Lower leg skin (tissue), 4 donors: ENCODE measurements at regions not wholly inside any gene's neighbourhood (a gene's known extent, or its start where the extent isn't known, plus 50 kb on each side); places are given as distances from the start of the nearest gene placed in this dataset.

Experiments
- DNase-seq, 2 donors: peaks; one replicate each; pipeline ENCODE4 v3.0.0-alpha.2; 2019; ENCODE audit warnings: low spot score in 2 of 2
- H3K4me3 ChIP-seq: fragments of 200-600 bp; sonication (generic); 2 replicates; pipeline ENCODE4 v1.5.1; 2017; ENCODE audit warnings: mild to moderate bottlenecking, low read depth; ENCODE audit not compliant: poor library complexity, severe bottlenecking
- POLR2A ChIP-seq, 2 donors: fragments of 450-650 bp; IDR thresholded peaks; one replicate each; pipeline ENCODE4 v1.6.1; 2016 to 2017; ENCODE audit warnings: antibody characterized with exemption in 2 of 2, mild to moderate bottlenecking in 1 of 2, moderate library complexity in 1 of 2
- WGBS, 2 donors: methylation state at CpG; one replicate each; pipeline ENCODE4 v1.1.5; 2018; 5-methylcytosine and 5-hydroxymethylcytosine counted together
- intact Hi-C: fragments of 100-400 bp; cut with DNase I; formaldehyde crosslinking; loops from one replicate; pipeline ENCODE4 v1.15.0; 2023; ENCODE audit warnings: low total_unique reads
- TF ChIP-seq, protein P1 (sequence below), 3 donors: fragments of 450-650 bp; IDR thresholded peaks; one replicate each; pipeline ENCODE4 v1.5.1; 2016; ENCODE audit warnings: antibody characterized with exemption in 3 of 3, mild to moderate bottlenecking in 3 of 3, moderate library complexity in 2 of 3

DNA sequence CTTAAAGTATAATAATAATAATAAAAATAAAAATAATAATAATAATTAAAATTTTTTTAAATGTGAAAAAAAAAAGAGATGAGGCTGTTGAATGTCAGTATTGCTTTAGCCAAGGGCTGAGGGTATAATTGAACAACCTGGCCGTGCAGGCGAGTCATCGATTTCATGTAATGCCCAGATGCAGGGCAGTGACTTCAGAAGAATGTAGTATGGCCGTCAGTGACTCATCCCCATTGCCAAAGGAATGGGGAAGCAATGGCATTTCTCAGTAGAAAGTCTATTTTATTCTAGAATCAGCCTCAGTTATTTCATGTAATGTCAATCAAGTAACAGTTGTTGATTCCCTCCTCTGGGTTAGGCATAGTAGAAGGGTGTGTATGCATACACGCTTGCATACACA lies 516.4 kb downstream of the GLRX3 start:
- intact Hi-C loops, result no loop called here
- no peak overlapping the region for H3K4me3 ChIP-seq
- no peak for DNase-seq
- WGBS, 2 donors, result 94 to 96% methylated on average over 5 of the region's 5 CpGs
- TF ChIP-seq, protein P1, sequence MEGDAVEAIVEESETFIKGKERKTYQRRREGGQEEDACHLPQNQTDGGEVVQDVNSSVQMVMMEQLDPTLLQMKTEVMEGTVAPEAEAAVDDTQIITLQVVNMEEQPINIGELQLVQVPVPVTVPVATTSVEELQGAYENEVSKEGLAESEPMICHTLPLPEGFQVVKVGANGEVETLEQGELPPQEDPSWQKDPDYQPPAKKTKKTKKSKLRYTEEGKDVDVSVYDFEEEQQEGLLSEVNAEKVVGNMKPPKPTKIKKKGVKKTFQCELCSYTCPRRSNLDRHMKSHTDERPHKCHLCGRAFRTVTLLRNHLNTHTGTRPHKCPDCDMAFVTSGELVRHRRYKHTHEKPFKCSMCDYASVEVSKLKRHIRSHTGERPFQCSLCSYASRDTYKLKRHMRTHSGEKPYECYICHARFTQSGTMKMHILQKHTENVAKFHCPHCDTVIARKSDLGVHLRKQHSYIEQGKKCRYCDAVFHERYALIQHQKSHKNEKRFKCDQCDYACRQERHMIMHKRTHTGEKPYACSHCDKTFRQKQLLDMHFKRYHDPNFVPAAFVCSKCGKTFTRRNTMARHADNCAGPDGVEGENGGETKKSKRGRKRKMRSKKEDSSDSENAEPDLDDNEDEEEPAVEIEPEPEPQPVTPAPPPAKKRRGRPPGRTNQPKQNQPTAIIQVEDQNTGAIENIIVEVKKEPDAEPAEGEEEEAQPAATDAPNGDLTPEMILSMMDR (IDR thresholded peaks at IDR 0.05), result no peak
- TF ChIP-seq POLR2A (IDR thresholded peaks at IDR 0.05), result no peak

DNA sequence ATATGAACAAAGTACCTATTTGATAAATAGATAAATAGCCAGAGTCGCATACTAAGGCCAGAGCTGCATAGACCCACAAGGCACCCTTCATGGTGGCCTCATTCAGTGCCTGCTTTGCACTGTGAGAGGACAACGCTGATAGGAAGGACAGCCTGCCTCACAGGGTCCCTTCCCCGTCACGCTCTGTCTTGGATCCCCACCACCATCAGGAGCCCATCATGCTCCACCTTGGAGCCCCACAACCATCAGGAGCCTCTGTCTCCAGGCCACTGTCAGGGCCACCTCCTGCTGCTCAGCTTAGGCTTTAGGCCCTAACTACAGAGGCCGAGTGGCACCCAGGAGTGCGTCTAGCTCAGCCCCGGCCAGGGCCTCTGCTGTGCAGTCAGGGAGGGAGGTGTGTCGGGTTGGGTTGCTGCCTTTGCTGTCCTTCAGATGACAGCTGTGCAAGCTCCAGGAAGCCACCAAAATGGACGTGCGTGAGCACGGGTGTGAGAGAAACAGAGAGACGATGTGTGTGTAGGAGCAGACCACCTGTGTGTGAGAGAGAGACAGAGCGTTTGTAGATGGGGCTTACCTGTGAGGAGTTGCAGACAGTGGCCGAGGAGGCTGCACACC lies 516.9 kb downstream of the GLRX3 start:
- DNase-seq, result peak in 1 of 2 donors; percentile 75
- WGBS, 2 donors, result 86 to 93% methylated on average over 14 of the region's 14 CpGs
- H3K4me3 ChIP-seq, result no peak overlapping the region
- TF ChIP-seq POLR2A (IDR thresholded peaks at IDR 0.05), result no peak
- TF ChIP-seq, protein P1 (IDR thresholded peaks at IDR 0.05), result no peak
- intact Hi-C loops, result no loop called here

DNA sequence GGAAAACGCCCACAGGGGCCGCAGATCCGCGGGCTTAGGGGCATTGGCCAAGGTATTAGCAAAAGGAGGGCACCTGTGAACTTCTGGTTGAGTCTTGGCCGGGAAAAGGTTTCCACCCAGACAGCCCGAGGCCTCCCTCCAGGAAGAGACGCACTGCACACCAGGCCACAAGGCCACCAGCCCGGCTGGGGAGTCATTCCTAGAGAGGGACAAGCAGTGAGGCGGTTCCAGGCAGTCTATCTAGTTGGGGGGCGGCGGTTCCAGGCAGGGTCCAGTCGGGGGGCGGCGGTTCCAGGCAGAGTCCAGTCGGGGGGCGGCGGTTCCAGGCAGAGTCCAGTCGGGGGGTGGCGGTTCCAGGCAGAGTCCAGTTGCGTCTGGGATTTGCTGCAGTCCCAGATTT lies 518.5 kb downstream of the GLRX3 start:
- 83 to 90% methylated on average over 13 to 20 of the region's 20 CpGs for WGBS, 2 donors

DNA sequence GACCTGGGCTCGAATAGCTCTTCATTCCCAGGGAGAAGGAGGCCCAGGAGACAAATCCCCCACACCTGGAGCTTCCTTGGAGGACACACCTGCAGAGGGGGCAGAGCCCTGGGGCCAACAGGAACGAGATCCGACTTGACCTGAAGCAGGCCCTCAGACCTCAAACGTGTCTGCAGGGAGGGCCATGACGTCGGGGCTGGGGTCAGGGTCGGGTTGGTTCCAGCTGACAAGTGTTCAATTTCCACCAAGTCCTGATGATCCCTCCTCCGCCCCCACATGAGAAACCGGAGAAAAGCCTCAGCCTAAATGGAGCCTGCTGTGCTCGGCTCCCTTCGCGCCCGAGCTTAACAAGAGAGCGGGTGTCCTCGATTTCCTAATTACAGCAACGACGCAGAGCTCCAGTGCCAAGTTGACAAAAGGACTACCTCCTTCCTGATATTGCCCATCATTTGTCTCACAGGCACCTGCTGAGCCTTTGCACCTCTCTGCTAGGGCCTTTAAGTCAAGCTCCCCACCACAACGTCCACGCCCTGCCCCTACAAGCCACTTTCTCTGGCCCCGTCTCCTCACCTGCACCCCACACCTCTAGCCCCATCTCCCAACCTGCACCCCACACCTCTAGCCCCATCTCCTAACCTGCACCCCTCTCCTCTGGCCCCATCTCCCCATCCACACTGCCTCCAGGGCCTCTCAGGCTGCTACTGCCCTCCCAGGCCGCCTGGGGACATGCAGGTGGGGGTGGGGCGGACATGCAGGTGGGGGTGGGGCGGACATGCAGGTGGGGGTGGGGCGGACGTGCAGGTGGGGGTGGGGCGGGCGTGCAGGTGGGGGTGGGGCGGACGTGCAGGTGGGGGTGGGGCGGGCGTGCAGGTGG lies 519.4 kb downstream of the GLRX3 start:
- WGBS, 2 donors, result 62 to 70% methylated on average over 22 to 23 of the region's 31 CpGs
- intact Hi-C loops, result no loop called here
- peak in 1 of 2 donors; percentile 73 for DNase-seq

More for the DNA sequence above, 518.5 kb downstream of the GLRX3 start:
- H3K4me3 ChIP-seq, result no peak overlapping the region
- DNase-seq, result peak in 1 of 2 donors; percentile 62
- intact Hi-C loops, result no loop called here
- TF ChIP-seq, protein P1 (IDR thresholded peaks at IDR 0.05), result no peak
- TF ChIP-seq POLR2A (IDR thresholded peaks at IDR 0.05), result no peak

DNA sequence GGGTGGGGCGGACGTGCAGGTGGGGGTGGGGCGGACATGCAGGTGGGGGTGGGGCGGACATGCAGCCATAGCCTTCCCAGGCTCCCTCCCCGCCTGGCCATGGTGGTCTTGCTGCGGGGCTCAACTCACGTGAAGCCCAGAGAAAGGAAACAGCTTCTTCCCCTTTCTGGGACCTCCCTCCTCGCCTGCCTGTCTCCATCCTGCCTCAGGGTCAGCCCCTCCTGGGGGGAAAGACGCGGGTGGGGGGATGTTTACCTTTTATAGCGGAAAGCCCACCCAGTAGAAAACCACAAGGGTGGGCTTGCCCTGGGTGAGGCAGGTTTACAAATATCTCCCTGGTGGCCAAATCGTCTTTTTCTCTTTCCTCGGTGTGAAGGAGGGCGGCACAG lies 520.0 kb downstream of the GLRX3 start:
- TF ChIP-seq, protein P1 (IDR thresholded peaks at IDR 0.05), result no peak
- no peak for TF ChIP-seq POLR2A (IDR thresholded peaks at IDR 0.05)
- H3K4me3 ChIP-seq, result no peak overlapping the region
- peak in 1 of 2 donors; percentile 45 for DNase-seq
- WGBS, 2 donors, result 50 to 66% methylated on average over 10 to 11 of the region's 14 CpGs
- intact Hi-C loops, result no loop called here

More for the DNA sequence above, 519.4 kb downstream of the GLRX3 start:
- no peak overlapping the region for H3K4me3 ChIP-seq
- TF ChIP-seq POLR2A (IDR thresholded peaks at IDR 0.05), result no peak
- TF ChIP-seq, protein P1 (IDR thresholded peaks at IDR 0.05), result no peak
